HepG2 (cell line): ENCODE measurements at regions not wholly inside any gene's neighbourhood (a gene's known extent, or its start where the extent isn't known, plus 50 kb on each side); places are given as distances from the start of the nearest gene placed in this dataset.

Experiments
- ATAC-seq: fragments of 200-7000 bp; cut with Tn5 transposase; 3 replicates; pipeline ENCODE4 v1.9.1; 2020; ENCODE audit warnings: mild to moderate bottlenecking, moderate library complexity
- BruUV-seq: library from RNA; stranded (reverse); fragments of 400-500 nt; replicated peaks from 2 replicates; lab custom pipeline; 2021; lab: Mats Ljungman, UMichigan
- CTCF ChIA-PET: fragments of 300-600 bp; formaldehyde crosslinking; extraction: SDS; loops from one replicate; lab custom pipeline; 2021; ENCODE audit warnings: low total read pairs, inconsistent platforms, low intra/inter-chr PET ratio; lab: Yijun Ruan, JAX
- POLR2A ChIA-PET: fragments of 350-600 bp; sonication (Branson Sonifier 250); formaldehyde crosslinking; loops from one replicate; lab custom pipeline; 2020; ENCODE audit warnings: antibody characterized with exemption, inconsistent platforms; lab: Yijun Ruan, JAX
- DNase-seq: peaks from one replicate; pipeline ENCODE4 v3.0.0-alpha.2; 2015; ENCODE audit warnings: low spot score
- FAIRE-seq: peaks from 3 replicates; lab custom pipeline; 2011; peaks lifted over from hg19 to GRCh38; lab: Jason Lieb, UNC
- H2AFZ ChIP-seq: one replicate; pipeline ENCODE4 v1.6.1; 2011; ENCODE audit warnings: low read length, inconsistent platforms
- H3K27ac ChIP-seq: fragments of 300-600 bp; 3 replicates; pipeline ENCODE4 v1.8.0; 2011; ENCODE audit warnings: mixed run types, mild to moderate bottlenecking, mixed read lengths, low read length, inconsistent platforms; ENCODE audit not compliant: insufficient read depth; ENCODE audit errors: extremely low read length
- H3K27me3 ChIP-seq, 2 experiments: fragments of 200-600 bp in 1 of 2; 2 replicates in 1 of 2; 3 replicates in 1 of 2; pipeline versions ENCODE4 v1.6.0 to v1.8.0; 2011; ENCODE audit warnings: low read length in 2 of 2, mild to moderate bottlenecking in 2 of 2, moderate library complexity in 2 of 2, inconsistent platforms in 1 of 2; ENCODE audit not compliant: insufficient read depth in 2 of 2, control insufficient read depth in 1 of 2
- H3K36me3 ChIP-seq, 2 experiments: fragments of 200-600 bp in 1 of 2; replicated peaks in 1 of 2; 2 replicates in 1 of 2; 3 replicates in 1 of 2; pipeline versions ENCODE4 v1.5.1 to v1.8.0; 2011; ENCODE audit warnings: low read length in 2 of 2, inconsistent platforms in 1 of 2; ENCODE audit not compliant: insufficient read depth in 2 of 2, control insufficient read depth in 1 of 2
- H3K4me1 ChIP-seq: 2 replicates; pipeline ENCODE4 v1.5.1; 2012; ENCODE audit warnings: low read length, inconsistent platforms; ENCODE audit not compliant: insufficient read depth
- H3K4me2 ChIP-seq: 2 replicates; pipeline ENCODE4 v1.6.0; 2011; ENCODE audit warnings: low read depth, low read length, inconsistent platforms
- H3K4me3 ChIP-seq, 3 experiments: fragments of 200-600 bp in 1 of 3; sonication (generic), shearing (Covaris generic) in 1 of 3; replicated peaks in 1 of 3; 2 replicates each; pipeline ENCODE4 v1.5.1; 2011 to 2016; ENCODE audit warnings: low read length in 3 of 3, inconsistent platforms in 2 of 3, low read depth in 2 of 3, mild to moderate bottlenecking in 2 of 3, control low read depth in 1 of 3, mixed read lengths in 1 of 3; ENCODE audit not compliant: insufficient read depth in 1 of 3
- H3K79me2 ChIP-seq: one replicate; pipeline ENCODE4 v1.6.1; 2011; ENCODE audit warnings: low read length, inconsistent platforms; ENCODE audit not compliant: insufficient read depth
- H3K9ac ChIP-seq: 2 replicates; pipeline ENCODE4 v1.6.0; 2011; ENCODE audit warnings: mild to moderate bottlenecking, low read depth, low read length, inconsistent platforms; ENCODE audit not compliant: insufficient read depth
- H3K9me3 ChIP-seq: 2 replicates; pipeline ENCODE4 v1.5.1; 2012; ENCODE audit warnings: mild to moderate bottlenecking, low read length
- H4K20me1 ChIP-seq: 2 replicates; pipeline ENCODE4 v1.6.0; 2011; ENCODE audit warnings: inconsistent platforms, mild to moderate bottlenecking, low read length, moderate library complexity; ENCODE audit not compliant: insufficient read depth
- ATAD3A ChIP-seq: sonication (generic); formaldehyde crosslinking; IDR thresholded peaks from 2 replicates; pipeline ENCODE4 v1.4.0; 2020; ENCODE audit warnings: missing genetic modification reagents
- MYC ChIP-seq: sonication (generic); formaldehyde crosslinking; IDR thresholded peaks from 2 replicates; pipeline ENCODE4 v1.9.0; 2021; ENCODE audit warnings: missing genetic modification reagents, borderline replicate concordance
- SALL1 ChIP-seq: sonication (generic); formaldehyde crosslinking; IDR thresholded peaks from 2 replicates; pipeline ENCODE4 v1.8.0; 2022; ENCODE audit warnings: mild to moderate bottlenecking, missing genetic modification reagents
- ZNF274 ChIP-seq: sonication (generic); formaldehyde crosslinking; IDR thresholded peaks from 2 replicates; pipeline ENCODE4 v1.5.1; 2020; ENCODE audit warnings: mild to moderate bottlenecking, missing genetic modification reagents
- WGBS: methylation state at CpG from one replicate; pipeline ENCODE4 v1.1.6; 2017; ENCODE audit warnings: low lambda C conversion rate; 5-methylcytosine and 5-hydroxymethylcytosine counted together
- in situ Hi-C: cut with HindIII; loops from 2 replicates; pipeline ENCODE4 v1.10.0; 2017; ENCODE audit warnings: low pct_unique_long_range_greater_than_20kb; ENCODE audit not compliant: extremely low pct_ligation_motif_present
- intact Hi-C: fragments of 100-400 bp; cut with micrococcal nuclease; formaldehyde crosslinking; loops from one replicate; pipeline ENCODE4 v1.10.0; 2022; ENCODE audit not compliant: unreplicated experiment
- TF ChIP-seq, protein P1 (sequence below): sonication (generic); formaldehyde crosslinking; IDR thresholded peaks from 2 replicates; pipeline ENCODE4 v1.8.0; 2022; ENCODE audit warnings: mild to moderate bottlenecking, missing genetic modification reagents, moderate library complexity
- TF ChIP-seq, protein P2 (sequence below): sonication (generic); IDR thresholded peaks from 2 replicates; pipeline ENCODE4 v1.6.1; 2016; ENCODE audit warnings: low read depth, borderline replicate concordance
- TF ChIP-seq, protein P3 (sequence below): sonication (generic); formaldehyde crosslinking; conservative IDR thresholded peaks from 2 replicates; pipeline ENCODE4 v1.5.0; 2020; ENCODE audit warnings: missing genetic modification reagents
- TF ChIP-seq, protein P4 (sequence below): sonication (generic); formaldehyde crosslinking; IDR thresholded peaks from 2 replicates; pipeline ENCODE4 v1.5.0; 2020; ENCODE audit warnings: missing genetic modification reagents
- TF ChIP-seq, protein P5 (sequence below), 2 experiments: fragments of 450-650 bp in 1 of 2; sonication (generic) in 1 of 2; formaldehyde crosslinking; IDR thresholded peaks; 2 replicates each; pipeline versions ENCODE4 v1.5.0 to v1.8.0; 2020 to 2022; ENCODE audit warnings: mild to moderate bottlenecking in 1 of 2, missing genetic modification reagents in 1 of 2
- TF ChIP-seq, protein P6 (sequence below): IDR thresholded peaks from 2 replicates; pipeline ENCODE4 v1.6.1; 2016; ENCODE audit warnings: missing biosample characterization, missing genetic modification reagents, low read depth
- TF ChIP-seq, protein P7 (sequence below): sonication (generic); formaldehyde crosslinking; IDR thresholded peaks from 2 replicates; pipeline ENCODE4 v1.4.0; 2020; ENCODE audit warnings: missing genetic modification reagents

DNA sequence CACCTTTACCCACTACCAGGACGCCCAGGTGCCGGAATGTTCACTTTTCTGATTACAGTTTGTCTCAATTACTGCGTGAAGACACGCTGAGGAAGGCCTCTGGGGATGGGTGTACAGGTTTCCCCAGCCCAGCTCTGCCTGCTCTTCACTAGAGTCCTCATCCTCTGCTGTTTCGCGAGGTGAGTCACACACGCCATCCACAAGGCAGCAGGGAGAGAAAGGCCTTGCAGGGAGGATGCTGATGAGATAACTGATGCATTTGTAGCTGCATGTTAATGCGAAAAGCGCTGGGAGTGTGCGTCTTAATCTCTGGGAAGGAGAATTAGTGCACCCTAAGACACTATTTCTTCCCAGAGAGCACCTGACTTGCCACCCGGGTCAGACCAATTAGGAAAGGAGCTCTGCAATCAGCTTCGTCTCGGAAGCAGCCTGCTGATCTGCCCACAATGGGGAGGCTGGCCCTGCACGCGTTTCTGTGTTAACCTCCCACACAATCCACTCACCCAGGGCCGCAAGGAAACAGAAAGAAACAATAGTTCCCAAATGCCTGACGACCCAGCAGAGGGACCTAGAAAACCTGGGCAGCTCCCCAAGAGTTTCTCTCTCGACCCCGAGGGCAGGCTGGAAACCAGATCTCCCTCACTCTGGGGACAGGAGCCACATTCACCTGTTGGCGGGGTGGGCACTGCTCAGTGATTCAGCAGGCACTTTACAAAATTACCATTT is 578.7 kb downstream of the GLRX3 start:
- no peak for FAIRE-seq
- no peak overlapping the region for H3K27ac ChIP-seq
- CTCF ChIA-PET, result no interaction called here

More for the DNA sequence above, 578.7 kb downstream of the GLRX3 start:
- TF ChIP-seq, protein P1, sequence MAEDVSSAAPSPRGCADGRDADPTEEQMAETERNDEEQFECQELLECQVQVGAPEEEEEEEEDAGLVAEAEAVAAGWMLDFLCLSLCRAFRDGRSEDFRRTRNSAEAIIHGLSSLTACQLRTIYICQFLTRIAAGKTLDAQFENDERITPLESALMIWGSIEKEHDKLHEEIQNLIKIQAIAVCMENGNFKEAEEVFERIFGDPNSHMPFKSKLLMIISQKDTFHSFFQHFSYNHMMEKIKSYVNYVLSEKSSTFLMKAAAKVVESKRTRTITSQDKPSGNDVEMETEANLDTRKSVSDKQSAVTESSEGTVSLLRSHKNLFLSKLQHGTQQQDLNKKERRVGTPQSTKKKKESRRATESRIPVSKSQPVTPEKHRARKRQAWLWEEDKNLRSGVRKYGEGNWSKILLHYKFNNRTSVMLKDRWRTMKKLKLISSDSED (CRISPR knock-in tag), result no peak
- TF ChIP-seq ATAD3A (CRISPR knock-in tag) (no peak), MYC (CRISPR knock-in tag) (no peak), SALL1 (CRISPR knock-in tag) (no peak), ZNF274 (CRISPR knock-in tag) (no peak)
- TF ChIP-seq, protein P2, sequence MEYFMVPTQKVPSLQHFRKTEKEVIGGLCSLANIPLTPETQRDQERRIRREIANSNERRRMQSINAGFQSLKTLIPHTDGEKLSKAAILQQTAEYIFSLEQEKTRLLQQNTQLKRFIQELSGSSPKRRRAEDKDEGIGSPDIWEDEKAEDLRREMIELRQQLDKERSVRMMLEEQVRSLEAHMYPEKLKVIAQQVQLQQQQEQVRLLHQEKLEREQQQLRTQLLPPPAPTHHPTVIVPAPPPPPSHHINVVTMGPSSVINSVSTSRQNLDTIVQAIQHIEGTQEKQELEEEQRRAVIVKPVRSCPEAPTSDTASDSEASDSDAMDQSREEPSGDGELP, result no peak
- TF ChIP-seq, protein P3, sequence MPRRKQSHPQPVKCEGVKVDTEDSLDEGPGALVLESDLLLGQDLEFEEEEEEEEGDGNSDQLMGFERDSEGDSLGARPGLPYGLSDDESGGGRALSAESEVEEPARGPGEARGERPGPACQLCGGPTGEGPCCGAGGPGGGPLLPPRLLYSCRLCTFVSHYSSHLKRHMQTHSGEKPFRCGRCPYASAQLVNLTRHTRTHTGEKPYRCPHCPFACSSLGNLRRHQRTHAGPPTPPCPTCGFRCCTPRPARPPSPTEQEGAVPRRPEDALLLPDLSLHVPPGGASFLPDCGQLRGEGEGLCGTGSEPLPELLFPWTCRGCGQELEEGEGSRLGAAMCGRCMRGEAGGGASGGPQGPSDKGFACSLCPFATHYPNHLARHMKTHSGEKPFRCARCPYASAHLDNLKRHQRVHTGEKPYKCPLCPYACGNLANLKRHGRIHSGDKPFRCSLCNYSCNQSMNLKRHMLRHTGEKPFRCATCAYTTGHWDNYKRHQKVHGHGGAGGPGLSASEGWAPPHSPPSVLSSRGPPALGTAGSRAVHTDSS (CRISPR knock-in tag), result no peak
- TF ChIP-seq, protein P4, sequence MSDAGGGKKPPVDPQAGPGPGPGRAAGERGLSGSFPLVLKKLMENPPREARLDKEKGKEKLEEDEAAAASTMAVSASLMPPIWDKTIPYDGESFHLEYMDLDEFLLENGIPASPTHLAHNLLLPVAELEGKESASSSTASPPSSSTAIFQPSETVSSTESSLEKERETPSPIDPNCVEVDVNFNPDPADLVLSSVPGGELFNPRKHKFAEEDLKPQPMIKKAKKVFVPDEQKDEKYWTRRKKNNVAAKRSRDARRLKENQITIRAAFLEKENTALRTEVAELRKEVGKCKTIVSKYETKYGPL, result no peak
- TF ChIP-seq, protein P5, sequence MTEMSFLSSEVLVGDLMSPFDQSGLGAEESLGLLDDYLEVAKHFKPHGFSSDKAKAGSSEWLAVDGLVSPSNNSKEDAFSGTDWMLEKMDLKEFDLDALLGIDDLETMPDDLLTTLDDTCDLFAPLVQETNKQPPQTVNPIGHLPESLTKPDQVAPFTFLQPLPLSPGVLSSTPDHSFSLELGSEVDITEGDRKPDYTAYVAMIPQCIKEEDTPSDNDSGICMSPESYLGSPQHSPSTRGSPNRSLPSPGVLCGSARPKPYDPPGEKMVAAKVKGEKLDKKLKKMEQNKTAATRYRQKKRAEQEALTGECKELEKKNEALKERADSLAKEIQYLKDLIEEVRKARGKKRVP (CRISPR knock-in tag; IDR thresholded peaks at IDR 0.05), result no peak
- TF ChIP-seq, protein P6, sequence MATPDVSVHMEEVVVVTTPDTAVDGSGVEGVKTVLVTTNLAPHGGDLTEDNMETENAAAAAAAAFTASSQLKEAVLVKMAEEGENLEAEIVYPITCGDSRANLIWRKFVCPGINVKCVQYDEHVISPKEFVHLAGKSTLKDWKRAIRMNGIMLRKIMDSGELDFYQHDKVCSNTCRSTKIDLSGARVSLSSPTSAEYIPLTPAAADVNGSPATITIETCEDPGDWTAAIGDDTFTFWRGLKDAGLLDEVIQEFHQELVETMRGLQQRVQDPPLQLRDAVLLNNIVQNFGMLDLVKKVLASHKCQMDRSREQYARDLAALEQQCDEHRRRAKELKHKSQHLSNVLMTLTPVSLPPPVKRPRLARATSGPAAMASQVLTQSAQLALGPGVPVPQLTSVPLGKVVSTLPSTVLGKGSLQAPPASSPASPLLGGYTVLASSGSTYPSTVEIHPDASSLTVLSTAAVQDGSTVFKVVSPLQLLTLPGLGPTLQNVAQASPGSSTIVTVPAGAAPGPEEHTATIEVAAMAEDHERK (CRISPR knock-in tag), result no peak
- TF ChIP-seq, protein P7, sequence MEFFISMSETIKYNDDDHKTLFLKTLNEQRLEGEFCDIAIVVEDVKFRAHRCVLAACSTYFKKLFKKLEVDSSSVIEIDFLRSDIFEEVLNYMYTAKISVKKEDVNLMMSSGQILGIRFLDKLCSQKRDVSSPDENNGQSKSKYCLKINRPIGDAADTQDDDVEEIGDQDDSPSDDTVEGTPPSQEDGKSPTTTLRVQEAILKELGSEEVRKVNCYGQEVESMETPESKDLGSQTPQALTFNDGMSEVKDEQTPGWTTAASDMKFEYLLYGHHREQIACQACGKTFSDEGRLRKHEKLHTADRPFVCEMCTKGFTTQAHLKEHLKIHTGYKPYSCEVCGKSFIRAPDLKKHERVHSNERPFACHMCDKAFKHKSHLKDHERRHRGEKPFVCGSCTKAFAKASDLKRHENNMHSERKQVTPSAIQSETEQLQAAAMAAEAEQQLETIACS (CRISPR knock-in tag), result no peak
- TF ChIP-seq, all 625 proteins: peak for 0
- Histone ChIP-seq H3K27me3 (peaks cover 2 to 18% of the 10 kb centered on the region in 2 experiments; a peak in 3 of 5 replicates), H3K79me2 (no peaks in the 10 kb centered on the region), H3K9ac (no peak overlapping the region), H3K4me3 (no peak overlapping the region), H3K9me3 (no peaks in the 10 kb centered on the region), H3K36me3 (no peaks in the 10 kb centered on the region), H3K4me1 (no peaks in the 10 kb centered on the region), H2AFZ (no peak overlapping the region), H4K20me1 (no peaks in the 10 kb centered on the region), H3K4me2 (no peak overlapping the region)
- intact Hi-C loops (no loop called here), in situ Hi-C loops (no loop called here)
- no TSS peak for BruUV-seq
- 14% methylated on average over 12 of the region's 20 CpGs for WGBS
- DNase-seq (no peak), ATAC-seq (no peak)
- POLR2A ChIA-PET, result no interaction called here
